HG03097 (cell line): ENCODE measurements at regions not wholly inside any gene's neighbourhood (a gene's known extent, or its start where the extent isn't known, plus 50 kb on each side); places are given as distances from the start of the nearest gene placed in this dataset.

Experiments
- ATAC-seq: cut with Tn5 transposase; IDR thresholded peaks from one replicate; pipeline ENCODE4 v1.9.1; 2021; ENCODE audit not compliant: unreplicated experiment, low FRiP score

GRCh38 chr12:67929384-67929772 lies 59.9 kb upstream of the IFNG-AS1 start:
- no peak for ATAC-seq

- no peak for ATAC-seq
Observed at GRCh38 chr12:67937822-67938221, 51.4 kb upstream of the IFNG-AS1 start.
